ENCODE measurements at regions not wholly inside any gene's neighbourhood (a gene's known extent, or its start where the extent isn't known, plus 50 kb on each side); places are given as distances from the start of the nearest gene placed in this dataset.

GRCh38 chr15:37252530-37252929 is 152.2 kb upstream of the MEIS2 start:
- no peak for DNase-seq (ENCODE audit: low read depth)
- H3K4me3 ChIP-seq (ENCODE audit: low read depth, low read length), result no peak overlapping the region

GRCh38 chr15:37253877-37254276 is 153.5 kb upstream of the MEIS2 start:
- DNase-seq (ENCODE audit: low read depth), result no peak
- H3K4me3 ChIP-seq (ENCODE audit: low read depth, low read length), result no peak overlapping the region

- no peak for DNase-seq (ENCODE audit: low read depth)
- no peak overlapping the region for H3K4me3 ChIP-seq (ENCODE audit: low read depth, low read length)
These were observed 159.9 kb upstream of the MEIS2 start for GRCh38 chr15:37260255-37260654.

GRCh38 chr15:37261685-37262084 is 161.3 kb upstream of the MEIS2 start:
- DNase-seq (ENCODE audit: low read depth), result no peak
- H3K4me3 ChIP-seq (ENCODE audit: low read depth, low read length), result no peak overlapping the region

- no peak for DNase-seq (ENCODE audit: low read depth)
- no peak overlapping the region for H3K4me3 ChIP-seq (ENCODE audit: low read depth, low read length)
These were observed 162.7 kb upstream of the MEIS2 start for GRCh38 chr15:37262922-37263608.

GRCh38 chr15:37289109-37289765 is 188.9 kb upstream of the MEIS2 start:
- no peak overlapping the region for H3K4me3 ChIP-seq (ENCODE audit: low read depth, low read length)
- no peak for DNase-seq (ENCODE audit: low read depth)

- H3K4me3 ChIP-seq (ENCODE audit: low read depth, low read length), result no peak overlapping the region
- DNase-seq (ENCODE audit: low read depth), result no peak
These were observed 191.6 kb upstream of the MEIS2 start for GRCh38 chr15:37291920-37292319.

- no peak overlapping the region for H3K4me3 ChIP-seq (ENCODE audit: low read depth, low read length)
- DNase-seq (ENCODE audit: low read depth), result no peak
These were observed 197.9 kb upstream of the MEIS2 start for GRCh38 chr15:37298271-37298670.

- no peak for DNase-seq (ENCODE audit: low read depth)
- no peak overlapping the region for H3K4me3 ChIP-seq (ENCODE audit: low read depth, low read length)
These were observed 239.1 kb upstream of the MEIS2 start for GRCh38 chr15:37339437-37339836.

GRCh38 chr15:37339856-37340255 is 239.5 kb upstream of the MEIS2 start:
- no peak for DNase-seq (ENCODE audit: low read depth)
- no peak overlapping the region for H3K4me3 ChIP-seq (ENCODE audit: low read depth, low read length)

- no peak for DNase-seq (ENCODE audit: low read depth)
- no peak overlapping the region for H3K4me3 ChIP-seq (ENCODE audit: low read depth, low read length)
These were observed 240.1 kb upstream of the MEIS2 start for GRCh38 chr15:37340438-37340837.

GRCh38 chr15:37359101-37359892 is 258.9 kb upstream of the MEIS2 start:
- no peak for DNase-seq (ENCODE audit: low read depth)
- H3K4me3 ChIP-seq (ENCODE audit: low read depth, low read length), result no peak overlapping the region

- DNase-seq (ENCODE audit: low read depth), result no peak
- no peak overlapping the region for H3K4me3 ChIP-seq (ENCODE audit: low read depth, low read length)
These were observed 259.5 kb upstream of the MEIS2 start for GRCh38 chr15:37359893-37360290.

- no peak for DNase-seq (ENCODE audit: low read depth)
- no peak overlapping the region for H3K4me3 ChIP-seq (ENCODE audit: low read depth, low read length)
These were observed 260.4 kb upstream of the MEIS2 start for GRCh38 chr15:37360724-37361123.

GRCh38 chr15:37361621-37362020 is 261.3 kb upstream of the MEIS2 start:
- no peak overlapping the region for H3K4me3 ChIP-seq (ENCODE audit: low read depth, low read length)

GRCh38 chr15:37362414-37362813 is 262.1 kb upstream of the MEIS2 start:
- H3K4me3 ChIP-seq (ENCODE audit: low read depth, low read length), result no peak overlapping the region
- no peak for DNase-seq (ENCODE audit: low read depth)

More at GRCh38 chr15:37361621-37362020, 261.3 kb upstream of the MEIS2 start:
- no peak for DNase-seq (ENCODE audit: low read depth)

GRCh38 chr15:37368961-37369360 is 268.6 kb upstream of the MEIS2 start:
- H3K4me3 ChIP-seq (ENCODE audit: low read depth, low read length), result no peak overlapping the region
- DNase-seq (ENCODE audit: low read depth), result no peak

- DNase-seq (ENCODE audit: low read depth), result no peak
These were observed 270.6 kb upstream of the MEIS2 start for GRCh38 chr15:37370941-37371340.

GRCh38 chr15:37372064-37372463 is 271.7 kb upstream of the MEIS2 start:
- DNase-seq (ENCODE audit: low read depth), result no peak
- H3K4me3 ChIP-seq (ENCODE audit: low read depth, low read length), result no peak overlapping the region

More at GRCh38 chr15:37370941-37371340, 270.6 kb upstream of the MEIS2 start:
- no peak overlapping the region for H3K4me3 ChIP-seq (ENCODE audit: low read depth, low read length)

- no peak for DNase-seq (ENCODE audit: low read depth)
- no peak overlapping the region for H3K4me3 ChIP-seq (ENCODE audit: low read depth, low read length)
These were observed 275.2 kb upstream of the MEIS2 start for GRCh38 chr15:37375519-37375918.
